Cardiac septum (tissue), 1 donor: ENCODE measurements at regions not wholly inside any gene's neighbourhood (a gene's known extent, or its start where the extent isn't known, plus 50 kb on each side); places are given as distances from the start of the nearest gene placed in this dataset.

Experiments used
- microRNA-seq: library from miRNA; unstranded; fragments of <30 nt; microRNA quantifications from one replicate; pipeline ENCODE4 v1.2.0, GENCODE V29; 2020
- donor health status: DM: no; HTN: no; CAD: no.

Small RNAs in the stretch of these regions (microRNA-seq; reads per million reads assigned to microRNA genes)
- gene MIR1269A = 1.3 reads per million
